ENCODE measurements at regions not wholly inside any gene's neighbourhood (a gene's known extent, or its start where the extent isn't known, plus 50 kb on each side); places are given as distances from the start of the nearest gene placed in this dataset.

GRCh38 chr5:44637916-44638869 is 170.6 kb upstream of the MRPS30 start:
- H3K27me3 ChIP-seq (ENCODE audit: control insufficient read depth, insufficient read depth, low read length): no peaks in the 10 kb centered on the region

GRCh38 chr5:44632344-44632743 is 176.4 kb upstream of the MRPS30 start:
- H3K4me2 ChIP-seq (ENCODE audit: extremely low read depth, insufficient read depth, low read length): no peak overlapping the region
- no peak overlapping the region for H3K4me3 ChIP-seq (replicated peaks in 1 of 4; ENCODE audit: control extremely low read depth in 1 of 4, insufficient read depth in 1 of 4, low read depth in 3 of 4, low read length in 4 of 4)
- no peaks in the 10 kb centered on the region for H3K27me3 ChIP-seq (ENCODE audit: control insufficient read depth, insufficient read depth, low read length)
- no peaks in the 10 kb centered on the region for H3K36me3 ChIP-seq (ENCODE audit: control insufficient read depth, insufficient read depth, low read length)
- no peaks in the 10 kb centered on the region for H3K4me1 ChIP-seq (ENCODE audit: control insufficient read depth, extremely low read depth, insufficient read depth, low read length)
- H3K9ac ChIP-seq (ENCODE audit: insufficient read depth, low read length): no peak overlapping the region
- no peak for DNase-seq (ENCODE audit: low read depth in 2 of 2)
- H3K79me2 ChIP-seq (ENCODE audit: control insufficient read depth, insufficient read depth, low read length): no peaks in the 10 kb centered on the region
- no peaks in the 10 kb centered on the region for H3K9me3 ChIP-seq (ENCODE audit: control insufficient read depth, insufficient read depth, low read depth, low read length)
- no peak overlapping the region for H2AFZ ChIP-seq (ENCODE audit: low read length)
- TF ChIP-seq EZH2 (IDR thresholded peaks at IDR 0.05; ENCODE audit: low read length, missing control alignments) (no peak), CTCF (conservative IDR thresholded peaks at IDR 0.05 in 1 of 2, IDR thresholded peaks at IDR 0.05 in 1 of 2; ENCODE audit: low read depth in 1 of 2, low read length in 2 of 2) (no peak)
- no peaks in the 10 kb centered on the region for H4K20me1 ChIP-seq (ENCODE audit: control insufficient read depth, extremely low read depth, insufficient read depth, low read length)
- H3K27ac ChIP-seq (ENCODE audit: insufficient read depth, low read length): no peak overlapping the region

More at GRCh38 chr5:44637916-44638869, 170.6 kb upstream of the MRPS30 start:
- no peak overlapping the region for H3K4me2 ChIP-seq (ENCODE audit: extremely low read depth, insufficient read depth, low read length)
- no peak overlapping the region for H3K27ac ChIP-seq (ENCODE audit: insufficient read depth, low read length)
- no peaks in the 10 kb centered on the region for H3K9me3 ChIP-seq (ENCODE audit: control insufficient read depth, insufficient read depth, low read depth, low read length)
- H3K4me1 ChIP-seq (ENCODE audit: control insufficient read depth, extremely low read depth, insufficient read depth, low read length): no peaks in the 10 kb centered on the region
- no peak overlapping the region for H3K9ac ChIP-seq (ENCODE audit: insufficient read depth, low read length)
- H4K20me1 ChIP-seq (ENCODE audit: control insufficient read depth, extremely low read depth, insufficient read depth, low read length): no peaks in the 10 kb centered on the region
- H3K4me3 ChIP-seq (replicated peaks in 1 of 4; ENCODE audit: control extremely low read depth in 1 of 4, insufficient read depth in 1 of 4, low read depth in 3 of 4, low read length in 4 of 4): no peak overlapping the region
- H3K36me3 ChIP-seq (ENCODE audit: control insufficient read depth, insufficient read depth, low read length): no peaks in the 10 kb centered on the region
- no peak overlapping the region for H2AFZ ChIP-seq (ENCODE audit: low read length)
- DNase-seq (ENCODE audit: low read depth in 2 of 2): no peak
- TF ChIP-seq CTCF (conservative IDR thresholded peaks at IDR 0.05 in 1 of 2, IDR thresholded peaks at IDR 0.05 in 1 of 2; ENCODE audit: low read depth in 1 of 2, low read length in 2 of 2) (no peak), EZH2 (IDR thresholded peaks at IDR 0.05; ENCODE audit: low read length, missing control alignments) (no peak)
- no peaks in the 10 kb centered on the region for H3K79me2 ChIP-seq (ENCODE audit: control insufficient read depth, insufficient read depth, low read length)

GRCh38 chr5:44626846-44627245 is 181.9 kb upstream of the MRPS30 start:
- Histone ChIP-seq H2AFZ (ENCODE audit: low read length) (no peak overlapping the region), H3K9me3 (ENCODE audit: control insufficient read depth, insufficient read depth, low read depth, low read length) (no peaks in the 10 kb centered on the region), H3K79me2 (ENCODE audit: control insufficient read depth, insufficient read depth, low read length) (no peaks in the 10 kb centered on the region), H3K4me1 (ENCODE audit: control insufficient read depth, extremely low read depth, insufficient read depth, low read length) (no peaks in the 10 kb centered on the region), H3K27me3 (ENCODE audit: control insufficient read depth, insufficient read depth, low read length) (no peaks in the 10 kb centered on the region), H3K36me3 (ENCODE audit: control insufficient read depth, insufficient read depth, low read length) (no peaks in the 10 kb centered on the region), H4K20me1 (ENCODE audit: control insufficient read depth, extremely low read depth, insufficient read depth, low read length) (no peaks in the 10 kb centered on the region), H3K27ac (ENCODE audit: insufficient read depth, low read length) (no peak overlapping the region), H3K4me3 (replicated peaks in 1 of 4; ENCODE audit: control extremely low read depth in 1 of 4, insufficient read depth in 1 of 4, low read depth in 3 of 4, low read length in 4 of 4) (no peak overlapping the region), H3K4me2 (ENCODE audit: extremely low read depth, insufficient read depth, low read length) (no peak overlapping the region), H3K9ac (ENCODE audit: insufficient read depth, low read length) (no peak overlapping the region)
- DNase-seq (ENCODE audit: low read depth in 2 of 2): no peak
- TF ChIP-seq CTCF (conservative IDR thresholded peaks at IDR 0.05 in 1 of 2, IDR thresholded peaks at IDR 0.05 in 1 of 2; ENCODE audit: low read depth in 1 of 2, low read length in 2 of 2): no peak
- TF ChIP-seq EZH2 (IDR thresholded peaks at IDR 0.05; ENCODE audit: low read length, missing control alignments): no peak
